Coronary artery (tissue), 2 donors: ENCODE measurements at regions not wholly inside any gene's neighbourhood (a gene's known extent, or its start where the extent isn't known, plus 50 kb on each side); places are given as distances from the start of the nearest gene placed in this dataset.

Experiments
- DNase-seq: peaks from one replicate; pipeline ENCODE4 v3.0.0-alpha.2; 2017; ENCODE audit warnings: low spot score
- H3K27ac ChIP-seq, 2 donors: fragments of 200-600 bp; sonication (generic); one replicate each; pipeline ENCODE4 v1.5.1; 2016 to 2019
- H3K4me3 ChIP-seq: fragments of 200-600 bp; sonication (generic); 2 replicates; pipeline ENCODE4 v1.5.1; 2016; ENCODE audit warnings: mild to moderate bottlenecking, moderate library complexity
- TF ChIP-seq, protein P1 (sequence below): fragments of 200-600 bp; sonication (generic); IDR thresholded peaks from one replicate; pipeline ENCODE4 v1.5.1; 2019; ENCODE audit warnings: antibody characterized with exemption

DNA sequence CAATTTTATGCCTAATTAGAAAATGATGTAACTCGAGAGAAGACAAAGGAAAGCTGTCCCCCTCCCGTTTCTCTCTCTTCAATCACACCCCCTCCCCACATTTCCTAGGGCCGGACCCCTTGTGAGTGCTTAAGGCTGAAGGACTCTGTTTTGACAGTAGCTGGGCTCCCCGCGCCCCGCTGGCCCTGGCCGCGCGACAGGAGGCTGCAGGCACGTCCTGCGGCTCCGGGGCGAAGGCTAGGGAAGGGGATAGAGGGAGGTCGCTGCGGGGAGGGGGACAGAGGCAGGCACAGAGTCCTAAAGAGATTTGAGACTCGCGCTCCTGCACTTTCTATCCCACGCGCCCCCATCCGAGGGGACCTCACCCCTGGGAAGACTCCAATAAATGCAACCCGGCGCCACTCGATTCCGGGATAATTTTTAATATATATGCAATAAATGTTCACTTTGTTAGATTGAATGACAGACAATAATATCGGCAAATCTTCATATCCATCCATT is 56.2 kb upstream of the TMEM33 start:
- DNase-seq = no peak
- Histone ChIP-seq H3K4me3 (no peak overlapping the region), H3K27ac (no peak overlapping the region)
- TF ChIP-seq, protein P1, sequence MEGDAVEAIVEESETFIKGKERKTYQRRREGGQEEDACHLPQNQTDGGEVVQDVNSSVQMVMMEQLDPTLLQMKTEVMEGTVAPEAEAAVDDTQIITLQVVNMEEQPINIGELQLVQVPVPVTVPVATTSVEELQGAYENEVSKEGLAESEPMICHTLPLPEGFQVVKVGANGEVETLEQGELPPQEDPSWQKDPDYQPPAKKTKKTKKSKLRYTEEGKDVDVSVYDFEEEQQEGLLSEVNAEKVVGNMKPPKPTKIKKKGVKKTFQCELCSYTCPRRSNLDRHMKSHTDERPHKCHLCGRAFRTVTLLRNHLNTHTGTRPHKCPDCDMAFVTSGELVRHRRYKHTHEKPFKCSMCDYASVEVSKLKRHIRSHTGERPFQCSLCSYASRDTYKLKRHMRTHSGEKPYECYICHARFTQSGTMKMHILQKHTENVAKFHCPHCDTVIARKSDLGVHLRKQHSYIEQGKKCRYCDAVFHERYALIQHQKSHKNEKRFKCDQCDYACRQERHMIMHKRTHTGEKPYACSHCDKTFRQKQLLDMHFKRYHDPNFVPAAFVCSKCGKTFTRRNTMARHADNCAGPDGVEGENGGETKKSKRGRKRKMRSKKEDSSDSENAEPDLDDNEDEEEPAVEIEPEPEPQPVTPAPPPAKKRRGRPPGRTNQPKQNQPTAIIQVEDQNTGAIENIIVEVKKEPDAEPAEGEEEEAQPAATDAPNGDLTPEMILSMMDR = no peak

DNA sequence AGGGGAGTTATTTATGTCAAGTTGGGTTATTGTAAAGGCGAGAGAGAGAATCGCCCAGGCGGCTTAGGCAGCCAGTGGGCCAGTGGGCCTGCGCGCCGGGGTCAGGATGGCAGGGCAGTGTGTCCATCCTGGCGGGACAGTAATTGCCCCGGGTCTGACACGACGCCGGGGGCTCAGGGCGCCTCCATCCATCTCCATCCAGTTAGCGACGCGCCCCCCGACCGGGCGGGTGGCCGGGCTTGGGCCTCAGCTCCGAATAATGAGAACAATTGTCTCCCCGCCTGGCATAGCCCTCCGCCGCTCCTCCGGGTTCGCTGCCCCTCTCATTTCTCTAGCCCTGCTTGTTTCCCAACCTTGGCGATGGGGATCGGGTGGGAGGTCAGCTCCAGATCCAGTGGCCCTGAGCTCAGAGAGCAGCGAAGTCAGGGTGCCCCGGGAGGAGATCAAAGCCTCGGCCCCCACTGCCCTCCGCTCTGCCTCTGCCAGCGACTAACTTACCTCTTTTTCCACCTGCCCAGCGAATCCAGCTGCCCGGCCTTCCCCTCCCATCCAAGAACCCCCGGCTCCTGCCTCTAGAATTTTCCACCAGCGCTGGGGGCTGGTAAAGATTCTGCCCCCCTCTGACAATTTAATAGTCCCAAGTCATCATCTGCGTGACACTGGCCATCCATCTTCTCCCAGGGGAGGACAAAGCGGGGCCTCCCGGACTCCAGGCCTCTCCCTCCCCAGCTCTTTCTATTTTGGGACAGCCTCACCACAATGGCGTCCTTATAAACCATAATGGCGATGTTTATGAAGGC is 56.9 kb upstream of the TMEM33 start:
- H3K4me3 ChIP-seq = no peak overlapping the region
- DNase-seq = no peak
- TF ChIP-seq, protein P1 = no peak
- H3K27ac ChIP-seq = no peak overlapping the region

DNA sequence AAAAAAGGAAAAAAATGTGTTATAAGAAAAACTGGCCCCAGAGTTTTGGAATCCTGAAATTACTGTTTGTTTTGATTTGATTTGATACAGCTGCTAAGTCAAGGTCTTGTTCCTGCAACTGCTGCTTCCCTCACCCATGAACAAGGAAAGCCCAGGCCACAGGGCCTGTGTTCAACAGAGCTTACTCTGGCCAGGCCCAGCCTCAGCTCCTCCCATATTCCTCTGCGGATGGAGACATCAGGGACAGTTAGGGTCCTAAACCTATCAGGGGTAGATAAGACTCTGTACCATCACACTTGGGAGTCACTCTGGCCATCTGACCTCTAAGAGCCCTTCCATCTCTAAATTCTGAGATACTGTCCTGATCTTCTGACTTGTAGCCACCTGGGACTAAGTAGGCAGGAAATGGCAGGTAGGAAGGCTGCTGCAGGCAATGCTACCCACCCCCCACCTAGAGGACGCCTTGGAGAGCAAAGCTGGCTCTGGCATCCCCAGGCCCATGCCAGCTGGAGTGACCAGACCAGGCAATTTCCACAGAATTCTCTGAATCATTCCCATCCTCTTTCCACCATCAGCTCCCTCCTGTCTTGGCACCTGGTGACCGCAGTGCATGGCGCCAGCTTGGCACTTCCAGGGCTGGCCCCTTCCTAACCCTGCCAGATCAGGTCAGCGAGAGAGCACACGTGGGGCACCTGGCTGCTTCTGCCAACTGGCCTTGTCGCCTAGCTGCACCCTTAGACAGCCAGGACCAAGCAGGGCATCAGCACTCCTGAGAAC is 58.0 kb upstream of the TMEM33 start:
- TF ChIP-seq, protein P1 = no peak
- DNase-seq = no peak
- H3K27ac ChIP-seq = no peak overlapping the region

DNA sequence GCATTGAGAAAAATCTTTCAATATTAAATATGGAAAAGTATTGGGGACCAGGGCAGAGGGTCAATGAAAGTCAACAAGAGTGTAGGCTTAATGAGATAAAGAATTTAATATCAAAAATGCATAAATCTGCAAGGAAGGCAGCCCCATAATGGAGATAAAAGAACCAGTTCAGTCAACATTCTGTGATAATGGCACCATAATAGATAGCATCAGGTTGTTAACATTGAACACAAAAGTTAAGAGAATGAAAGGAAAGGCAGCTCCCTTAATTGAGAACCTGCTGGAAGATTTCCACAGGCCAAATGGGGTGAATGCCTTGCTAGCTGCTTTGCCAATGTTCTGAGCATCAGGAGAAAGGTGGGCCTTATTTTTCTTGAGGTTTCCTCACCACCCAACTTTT is 60.4 kb upstream of the TMEM33 start:
- no peak overlapping the region for H3K27ac ChIP-seq
- DNase-seq = no peak
- TF ChIP-seq, protein P1 = no peak
- H3K4me3 ChIP-seq = no peak overlapping the region

More for the DNA sequence above, 58.0 kb upstream of the TMEM33 start:
- no peak overlapping the region for H3K4me3 ChIP-seq

DNA sequence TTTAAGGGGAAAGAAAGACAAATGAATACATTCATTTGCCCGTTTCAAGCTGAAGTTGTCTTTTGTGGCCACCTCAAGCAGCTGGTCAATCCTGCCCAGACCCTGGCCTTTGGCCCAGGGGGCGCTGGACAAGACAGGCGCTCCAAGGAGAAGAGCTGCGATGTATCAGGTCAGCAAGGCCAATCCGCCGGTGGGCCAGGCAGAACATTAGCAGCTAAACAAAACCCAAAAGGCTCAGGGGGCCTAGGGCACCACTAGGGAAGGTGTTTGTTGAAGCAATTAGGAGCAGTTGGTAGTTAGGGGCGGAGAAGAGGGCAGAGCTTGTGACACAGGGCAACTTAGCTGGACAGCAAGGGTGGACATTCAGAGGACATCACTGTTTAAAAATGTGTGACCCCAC is 60.8 kb upstream of the TMEM33 start:
- DNase-seq = no peak
- TF ChIP-seq, protein P1 = no peak
- H3K27ac ChIP-seq = no peak overlapping the region
- no peak overlapping the region for H3K4me3 ChIP-seq

DNA sequence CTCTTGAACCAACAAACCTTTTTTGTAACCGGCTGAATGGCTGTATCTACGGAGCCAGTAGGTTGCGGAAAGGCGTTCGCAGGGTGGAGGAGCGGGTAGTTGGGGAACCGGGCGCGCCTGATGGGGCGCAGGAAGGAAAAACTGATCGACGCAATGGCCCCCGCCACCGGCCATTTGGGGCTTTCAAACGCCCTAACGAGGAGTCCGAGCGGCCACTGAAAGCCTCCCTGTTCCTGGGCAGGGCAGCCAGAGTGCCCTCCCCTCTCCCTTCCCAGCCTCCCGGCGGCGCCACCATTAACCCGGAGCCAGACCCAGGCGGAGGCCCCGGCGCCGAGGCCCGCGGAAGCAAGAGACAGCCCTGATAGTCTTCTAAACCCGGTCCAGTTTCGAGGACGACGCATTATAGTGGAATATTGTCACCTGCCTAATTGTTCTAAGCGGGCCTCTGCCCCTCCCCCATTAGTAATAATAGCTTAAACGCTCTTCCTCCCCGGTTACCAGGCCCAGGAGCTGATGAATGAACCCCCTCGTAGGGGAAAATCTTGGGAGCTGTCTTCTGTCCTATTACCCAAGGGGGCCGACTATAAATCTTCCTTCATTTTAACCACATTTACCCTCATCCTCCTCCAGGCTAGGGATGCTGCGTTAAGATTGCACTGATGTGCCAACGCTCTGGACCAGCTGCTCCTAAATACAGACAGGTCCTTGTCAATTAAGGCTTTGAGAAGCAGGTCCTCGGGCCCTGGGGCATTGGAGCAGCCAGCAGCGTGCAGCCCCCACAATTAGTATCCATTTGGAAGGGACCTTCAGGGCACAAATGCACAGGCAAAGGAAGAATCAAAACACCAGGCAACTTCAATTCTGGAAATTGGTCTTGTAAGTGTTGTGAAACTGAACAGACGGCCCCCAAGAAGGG is 61.6 kb upstream of the TMEM33 start:
- H3K27ac ChIP-seq = no peak overlapping the region
- peak overlapping the region; percentile 39 for H3K4me3 ChIP-seq
- DNase-seq = no peak
- TF ChIP-seq, protein P1 = no peak
